ENCODE measurements at regions not wholly inside any gene's neighbourhood (a gene's known extent, or its start where the extent isn't known, plus 50 kb on each side); places are given as distances from the start of the nearest gene placed in this dataset.

GRCh38 chr14:21768875-21769257 is 95.2 kb upstream of the OR4E1 start:
- intact Hi-C loops (cut with micrococcal nuclease; ENCODE audit: unreplicated experiment): no loop called here

More at GRCh38 chr14:21768875-21769257, 95.2 kb upstream of the OR4E1 start:
- H3K36me3 ChIP-seq (replicated peaks in 1 of 2; ENCODE audit: control insufficient read depth in 1 of 2, insufficient read depth in 2 of 2, low read length in 2 of 2): no peaks in the 10 kb centered on the region
- H3K4me2 ChIP-seq (ENCODE audit: low read depth, low read length): no peak overlapping the region
- no peaks in the 10 kb centered on the region for H4K20me1 ChIP-seq (ENCODE audit: insufficient read depth, low read length)
- no peak overlapping the region for H3K27ac ChIP-seq (ENCODE audit: extremely low read length, insufficient read depth, low read length)
- in situ Hi-C loops (cut with HindIII; ENCODE audit: extremely low pct_ligation_motif_present, low pct_unique_long_range_greater_than_20kb): no loop called here
- DNase-seq (ENCODE audit: low spot score) (no peak), FAIRE-seq (no peak), ATAC-seq (no peak)
- 0 out of 2 replicates have a peak, but pooled peaks cover 8% of the 10 kb centered on the region for H3K4me1 ChIP-seq (ENCODE audit: insufficient read depth, low read length)
- H3K27me3 ChIP-seq (ENCODE audit: control insufficient read depth in 1 of 2, insufficient read depth in 2 of 2, low read length in 2 of 2): no peaks in the 10 kb centered on the region
- BruUV-seq (replicated peaks): no TSS peak
- H3K4me3 ChIP-seq (replicated peaks in 1 of 3; ENCODE audit: insufficient read depth in 1 of 3, low read depth in 2 of 3, low read length in 3 of 3): no peak overlapping the region
- TF ChIP-seq MED8 (CRISPR knock-in tag; IDR thresholded peaks at IDR 0.05; ENCODE audit: insufficient replicate concordance): no peak
- no peak for TF ChIP-seq MXD4 (CRISPR knock-in tag; IDR thresholded peaks at IDR 0.05)
- no peak for TF ChIP-seq ZNF777 (CRISPR knock-in tag; IDR thresholded peaks at IDR 0.05)
- no peak for TF ChIP-seq YY1 (IDR thresholded peaks at IDR 0.05; ENCODE audit: insufficient read depth, insufficient replicate concordance, low read depth, low read length)
- TF ChIP-seq AGO2 (optimal IDR thresholded peaks at IDR 0.05; ENCODE audit: low read depth, low read length): no peak
- no peak for TF ChIP-seq ZXDC (CRISPR knock-in tag; IDR thresholded peaks at IDR 0.05)
- H2AFZ ChIP-seq (ENCODE audit: low read length): no peak overlapping the region
- ChIA-PET CTCF (ENCODE audit: low intra/inter-chr PET ratio, low total read pairs) (no interaction called here), POLR2A (no interaction called here)
- H3K9ac ChIP-seq (ENCODE audit: insufficient read depth, low read depth, low read length): no peak overlapping the region
- no peaks in the 10 kb centered on the region for H3K79me2 ChIP-seq (ENCODE audit: insufficient read depth, low read length)
- WGBS (ENCODE audit: low lambda C conversion rate): 18% methylated on average over 2 of the region's 2 CpGs
- no peaks in the 10 kb centered on the region for H3K9me3 ChIP-seq (ENCODE audit: low read length)

Measured in HepG2 (cell line).